ENCODE measurements at regions not wholly inside any gene's neighbourhood (a gene's known extent, or its start where the extent isn't known, plus 50 kb on each side); places are given as distances from the start of the nearest gene placed in this dataset.

- TF ChIP-seq CTCF (IDR thresholded peaks at IDR 0.05; ENCODE audit: low read depth, low read length) (no peak), EZH2phosphoT487 (IDR thresholded peaks at IDR 0.05; ENCODE audit: low read depth) (no peak)
Measured at GRCh38 chr2:35530615-35531135, 824.9 kb upstream of the CRIM1 start.

Data from OCI-LY3 (cell line).